ENCODE measurements at regions not wholly inside any gene's neighbourhood (a gene's known extent, or its start where the extent isn't known, plus 50 kb on each side); places are given as distances from the start of the nearest gene placed in this dataset.

DNA sequence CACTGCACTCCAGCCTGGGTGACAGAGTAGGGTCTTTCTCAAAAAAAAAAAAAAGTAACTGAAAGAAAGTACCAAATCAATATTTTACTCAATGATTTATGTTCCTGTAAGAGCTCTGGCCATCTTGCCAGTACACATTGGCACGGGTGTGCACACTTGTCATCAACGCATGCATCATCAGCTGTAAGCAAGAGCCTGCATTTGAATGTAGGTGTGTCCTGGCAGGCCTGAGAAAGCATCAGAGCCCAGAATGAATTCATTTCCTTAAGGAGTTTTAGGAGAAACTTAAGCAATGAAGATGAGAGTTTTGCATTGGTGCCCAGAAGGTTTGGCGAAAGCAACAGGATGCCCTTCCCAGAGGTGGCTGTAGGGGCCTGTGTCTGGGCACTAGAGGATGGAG is 88.5 kb upstream of the FZD10 start:
- no peaks in the 10 kb centered on the region for H3K4me1 Mint-ChIP-seq (ENCODE audit: low read depth)
- peaks cover 73% of the 10 kb centered on the region for H3K27me3 Mint-ChIP-seq
- TF ChIP-seq, protein P1, sequence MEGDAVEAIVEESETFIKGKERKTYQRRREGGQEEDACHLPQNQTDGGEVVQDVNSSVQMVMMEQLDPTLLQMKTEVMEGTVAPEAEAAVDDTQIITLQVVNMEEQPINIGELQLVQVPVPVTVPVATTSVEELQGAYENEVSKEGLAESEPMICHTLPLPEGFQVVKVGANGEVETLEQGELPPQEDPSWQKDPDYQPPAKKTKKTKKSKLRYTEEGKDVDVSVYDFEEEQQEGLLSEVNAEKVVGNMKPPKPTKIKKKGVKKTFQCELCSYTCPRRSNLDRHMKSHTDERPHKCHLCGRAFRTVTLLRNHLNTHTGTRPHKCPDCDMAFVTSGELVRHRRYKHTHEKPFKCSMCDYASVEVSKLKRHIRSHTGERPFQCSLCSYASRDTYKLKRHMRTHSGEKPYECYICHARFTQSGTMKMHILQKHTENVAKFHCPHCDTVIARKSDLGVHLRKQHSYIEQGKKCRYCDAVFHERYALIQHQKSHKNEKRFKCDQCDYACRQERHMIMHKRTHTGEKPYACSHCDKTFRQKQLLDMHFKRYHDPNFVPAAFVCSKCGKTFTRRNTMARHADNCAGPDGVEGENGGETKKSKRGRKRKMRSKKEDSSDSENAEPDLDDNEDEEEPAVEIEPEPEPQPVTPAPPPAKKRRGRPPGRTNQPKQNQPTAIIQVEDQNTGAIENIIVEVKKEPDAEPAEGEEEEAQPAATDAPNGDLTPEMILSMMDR (IDR thresholded peaks at IDR 0.05; ENCODE audit: unreplicated experiment): no peak
- peaks cover under 1% of the 10 kb centered on the region for H3K9me3 Mint-ChIP-seq (ENCODE audit: low read depth)
- no peak overlapping the region for H3K4me3 Mint-ChIP-seq (ENCODE audit: low read depth)
- no peaks in the 10 kb centered on the region for H3K36me3 Mint-ChIP-seq (ENCODE audit: insufficient read depth)
- no peak for DNase-seq (ENCODE audit: low spot score, unreplicated experiment)
- no peak overlapping the region for H3K27ac Mint-ChIP-seq

DNA sequence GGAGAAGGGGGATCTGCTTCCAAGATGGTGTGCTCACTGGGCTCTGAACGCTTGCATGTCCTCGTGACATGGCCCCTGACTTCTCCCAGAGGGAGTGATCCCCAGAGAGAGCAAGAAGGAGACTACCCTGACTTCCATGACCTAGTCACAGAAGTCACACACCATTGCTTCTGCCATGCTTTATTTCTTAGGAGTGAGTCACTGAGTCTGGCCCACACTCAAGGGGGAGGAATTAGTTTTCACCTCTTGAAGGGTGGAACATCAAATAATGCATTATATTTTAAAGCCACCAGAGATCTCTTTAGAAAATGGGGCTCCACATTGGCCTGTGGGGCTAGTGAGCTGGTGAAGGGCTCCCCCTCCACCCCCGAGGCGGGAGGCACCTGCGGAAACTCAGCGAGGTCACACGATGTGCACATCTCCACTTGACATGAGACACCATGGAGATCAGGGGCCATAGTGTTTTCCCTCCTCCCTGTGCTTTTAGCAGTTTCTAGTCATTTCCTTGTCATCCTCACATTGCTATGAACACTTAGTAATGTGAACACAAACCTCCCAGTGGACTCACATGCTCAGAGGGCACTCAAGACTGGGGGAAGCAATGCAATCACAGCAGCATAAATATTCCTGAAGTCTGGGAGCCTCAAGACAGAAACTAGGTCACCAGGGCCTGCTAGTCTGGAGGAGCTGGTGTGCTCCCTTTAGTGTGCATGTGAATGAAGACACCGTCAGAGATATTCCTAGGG is 87.4 kb upstream of the FZD10 start:
- Mint-ChIP-seq H3K27ac (no peak overlapping the region), H3K36me3 (ENCODE audit: insufficient read depth) (no peaks in the 10 kb centered on the region), H3K4me3 (ENCODE audit: low read depth) (no peak overlapping the region), H3K9me3 (ENCODE audit: low read depth) (peaks cover 6% of the 10 kb centered on the region), H3K4me1 (ENCODE audit: low read depth) (no peaks in the 10 kb centered on the region), H3K27me3 (peaks cover 75% of the 10 kb centered on the region)
- DNase-seq (ENCODE audit: low spot score, unreplicated experiment): no peak
- TF ChIP-seq, protein P1 (IDR thresholded peaks at IDR 0.05; ENCODE audit: unreplicated experiment): no peak

DNA sequence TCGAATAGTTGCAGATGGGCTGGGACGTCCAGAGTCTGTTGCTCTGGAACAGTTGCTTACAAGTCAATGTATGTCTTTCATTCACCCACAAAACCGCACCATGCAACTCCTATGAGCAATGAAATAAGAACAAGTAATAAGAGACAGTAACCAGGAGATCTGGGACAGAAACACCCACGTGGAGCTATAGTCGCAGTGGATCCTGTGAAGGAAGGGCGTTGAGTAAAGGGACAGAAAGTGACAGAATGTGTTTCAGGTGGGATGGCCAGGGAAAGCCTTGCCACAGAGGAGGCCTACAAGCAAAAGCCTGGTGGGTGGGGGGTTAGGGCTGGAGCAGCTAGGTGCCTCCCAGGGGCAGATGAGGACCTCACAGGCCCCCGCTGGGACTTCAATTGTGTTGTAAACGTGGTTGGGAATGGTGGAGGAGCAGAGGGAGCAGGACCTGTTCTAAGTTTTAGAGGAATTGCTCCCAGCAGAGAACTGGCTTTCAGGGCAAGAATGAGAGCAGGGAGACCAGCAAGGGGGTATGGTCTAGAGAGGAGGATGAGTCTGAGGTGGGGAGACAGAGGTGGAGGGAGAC is 86.7 kb upstream of the FZD10 start:
- H3K36me3 Mint-ChIP-seq (ENCODE audit: insufficient read depth): no peaks in the 10 kb centered on the region
- TF ChIP-seq, protein P1 (IDR thresholded peaks at IDR 0.05; ENCODE audit: unreplicated experiment): no peak
- no peak overlapping the region for H3K4me3 Mint-ChIP-seq (ENCODE audit: low read depth)
- DNase-seq (ENCODE audit: low spot score, unreplicated experiment): no peak
- peaks cover 78% of the 10 kb centered on the region for H3K27me3 Mint-ChIP-seq
- H3K9me3 Mint-ChIP-seq (ENCODE audit: low read depth): peaks cover 6% of the 10 kb centered on the region
- H3K27ac Mint-ChIP-seq: no peak overlapping the region
- no peaks in the 10 kb centered on the region for H3K4me1 Mint-ChIP-seq (ENCODE audit: low read depth)

DNA sequence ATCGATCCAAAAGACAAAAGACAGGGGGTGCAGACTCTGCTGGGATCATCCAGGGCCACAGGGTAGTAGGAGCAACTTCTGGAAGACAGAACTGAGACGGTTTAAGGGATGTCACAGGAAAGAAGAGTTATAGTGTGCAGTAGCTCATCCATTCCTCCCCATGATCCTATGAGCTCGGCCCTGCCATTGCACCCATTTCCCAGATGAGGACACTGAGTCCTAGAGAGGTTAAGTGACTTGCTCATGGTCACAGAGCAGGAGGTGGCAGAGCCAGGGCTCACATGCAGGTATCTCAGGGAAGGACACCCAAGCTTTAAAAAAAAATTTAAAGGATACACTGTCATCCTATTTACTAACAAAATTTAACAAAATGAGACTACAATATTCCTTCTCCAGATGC is 86.1 kb upstream of the FZD10 start:
- Mint-ChIP-seq H3K4me1 (ENCODE audit: low read depth) (no peaks in the 10 kb centered on the region), H3K9me3 (ENCODE audit: low read depth) (peaks cover 6% of the 10 kb centered on the region), H3K4me3 (ENCODE audit: low read depth) (no peak overlapping the region), H3K27ac (no peak overlapping the region), H3K27me3 (peaks cover 84% of the 10 kb centered on the region), H3K36me3 (ENCODE audit: insufficient read depth) (no peaks in the 10 kb centered on the region)
- TF ChIP-seq, protein P1 (IDR thresholded peaks at IDR 0.05; ENCODE audit: unreplicated experiment): no peak
- DNase-seq (ENCODE audit: low spot score, unreplicated experiment): no peak

DNA sequence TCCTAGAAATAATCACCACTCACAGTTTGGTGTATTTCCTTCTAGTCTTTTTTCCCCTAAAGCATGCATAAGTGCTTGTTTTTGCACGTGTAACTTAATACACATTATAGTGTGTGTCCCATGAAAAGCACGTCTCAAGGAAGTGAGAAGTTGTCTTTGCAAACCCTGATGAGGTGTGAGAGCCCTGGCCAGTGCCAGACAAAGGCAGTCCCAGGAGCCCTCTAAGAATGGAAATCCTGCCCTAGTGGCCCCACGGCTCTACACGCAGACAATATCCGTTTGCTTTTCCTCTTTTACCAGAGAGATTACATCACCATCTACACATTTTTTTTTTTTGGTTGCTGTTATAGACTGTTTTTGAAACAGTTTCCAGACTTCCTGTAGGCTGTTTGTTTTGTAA is 85.5 kb upstream of the FZD10 start:
- Mint-ChIP-seq H3K9me3 (ENCODE audit: low read depth) (peaks cover 6% of the 10 kb centered on the region), H3K4me3 (ENCODE audit: low read depth) (no peak overlapping the region), H3K27me3 (peaks cover 84% of the 10 kb centered on the region), H3K36me3 (ENCODE audit: insufficient read depth) (no peaks in the 10 kb centered on the region), H3K27ac (no peak overlapping the region), H3K4me1 (ENCODE audit: low read depth) (no peaks in the 10 kb centered on the region)
- TF ChIP-seq, protein P1 (IDR thresholded peaks at IDR 0.05; ENCODE audit: unreplicated experiment): no peak
- DNase-seq (ENCODE audit: low spot score, unreplicated experiment): no peak

All from progenitor cell of endocrine pancreas (in vitro differentiated cells).